ENCODE measurements at regions not wholly inside any gene's neighbourhood (a gene's known extent, or its start where the extent isn't known, plus 50 kb on each side); places are given as distances from the start of the nearest gene placed in this dataset.

DNA sequence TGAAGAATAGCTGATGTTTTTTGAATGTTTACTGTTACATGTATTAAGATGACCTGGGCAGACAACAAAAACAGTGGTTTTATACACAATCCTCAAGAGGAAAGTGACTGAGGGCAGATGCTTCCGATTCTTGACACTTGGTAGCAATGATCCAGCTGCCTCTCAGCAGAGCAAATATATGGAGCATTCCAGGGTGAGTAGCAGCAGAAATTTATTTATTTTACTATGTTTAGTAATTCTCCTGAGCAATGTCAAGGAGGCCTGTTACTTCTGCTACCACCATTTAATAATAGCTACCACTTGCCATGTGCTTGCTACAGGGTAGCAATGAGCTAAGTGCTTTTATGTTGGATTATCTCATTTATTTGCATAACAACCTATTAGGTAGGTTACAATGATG, 69.1 kb upstream of the NR3C1 start:
- intact Hi-C loops (cut with DNase I) = no loop called here
- Histone ChIP-seq H3K27me3 (no peaks in the 10 kb centered on the region), H3K36me3 (no peaks in the 10 kb centered on the region), H3K4me1 (peaks cover 0 to 8% (median 3%) of the 10 kb centered on the region in 4 donors), H3K9me3 (no peaks in the 10 kb centered on the region), H3K27ac (no peak overlapping the region), H3K4me3 (no peak overlapping the region)
- TF ChIP-seq, protein P1, sequence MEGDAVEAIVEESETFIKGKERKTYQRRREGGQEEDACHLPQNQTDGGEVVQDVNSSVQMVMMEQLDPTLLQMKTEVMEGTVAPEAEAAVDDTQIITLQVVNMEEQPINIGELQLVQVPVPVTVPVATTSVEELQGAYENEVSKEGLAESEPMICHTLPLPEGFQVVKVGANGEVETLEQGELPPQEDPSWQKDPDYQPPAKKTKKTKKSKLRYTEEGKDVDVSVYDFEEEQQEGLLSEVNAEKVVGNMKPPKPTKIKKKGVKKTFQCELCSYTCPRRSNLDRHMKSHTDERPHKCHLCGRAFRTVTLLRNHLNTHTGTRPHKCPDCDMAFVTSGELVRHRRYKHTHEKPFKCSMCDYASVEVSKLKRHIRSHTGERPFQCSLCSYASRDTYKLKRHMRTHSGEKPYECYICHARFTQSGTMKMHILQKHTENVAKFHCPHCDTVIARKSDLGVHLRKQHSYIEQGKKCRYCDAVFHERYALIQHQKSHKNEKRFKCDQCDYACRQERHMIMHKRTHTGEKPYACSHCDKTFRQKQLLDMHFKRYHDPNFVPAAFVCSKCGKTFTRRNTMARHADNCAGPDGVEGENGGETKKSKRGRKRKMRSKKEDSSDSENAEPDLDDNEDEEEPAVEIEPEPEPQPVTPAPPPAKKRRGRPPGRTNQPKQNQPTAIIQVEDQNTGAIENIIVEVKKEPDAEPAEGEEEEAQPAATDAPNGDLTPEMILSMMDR (IDR thresholded peaks at IDR 0.05) = no peak
- TF ChIP-seq POLR2AphosphoS5 (IDR thresholded peaks at IDR 0.05) = no peak
- TF ChIP-seq POLR2A (IDR thresholded peaks at IDR 0.05) = no peak
- TF ChIP-seq EP300 (IDR thresholded peaks at IDR 0.05) = no peak
- DNase-seq = no peak
- 91 to 93% methylated on average over 1 of the region's 1 CpG for WGBS, 2 donors

DNA sequence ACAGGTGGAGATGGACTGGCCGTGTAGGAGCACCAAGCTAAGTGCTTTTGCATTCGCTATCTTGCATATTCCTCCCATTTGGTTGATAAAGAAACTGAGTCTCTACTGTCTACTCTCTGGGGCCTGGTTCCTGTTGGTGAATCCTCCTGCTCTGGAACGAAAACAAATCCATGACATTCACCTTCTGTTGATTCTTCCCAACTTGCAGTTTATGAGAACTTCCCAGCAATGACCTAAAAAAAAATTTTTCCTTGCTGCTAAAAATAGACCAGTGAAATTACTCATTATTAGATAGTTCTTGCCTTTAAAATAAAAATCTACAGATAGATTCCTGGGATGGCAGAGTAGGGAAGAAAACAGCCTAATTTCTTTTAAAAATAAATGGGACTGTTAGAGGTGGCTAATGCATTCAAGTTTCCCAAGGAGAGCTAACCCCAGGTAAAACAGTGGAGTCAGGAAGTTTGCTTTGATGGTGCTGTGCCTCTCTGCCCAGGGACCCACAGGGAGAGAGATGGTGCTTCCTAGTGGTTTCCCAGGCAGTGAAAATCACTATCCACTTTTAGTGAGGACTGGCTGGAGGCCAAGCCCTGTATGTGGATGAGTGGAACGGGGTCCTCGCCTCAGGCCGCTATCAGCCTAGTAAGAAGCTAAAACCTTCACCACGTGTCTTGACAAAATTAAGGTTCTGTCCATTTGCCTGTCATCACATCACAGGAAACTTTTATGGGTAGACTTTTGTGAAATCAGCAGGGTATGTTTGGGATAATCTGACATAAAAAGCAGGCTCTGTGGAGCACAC, 68.4 kb upstream of the NR3C1 start:
- no peaks in the 10 kb centered on the region for H3K36me3 ChIP-seq
- no peak for DNase-seq
- H3K4me1 ChIP-seq = peaks cover 0 to 8% (median 3%) of the 10 kb centered on the region in 4 donors
- 89 to 91% methylated on average over 7 of the region's 7 CpGs for WGBS, 2 donors
- H3K27me3 ChIP-seq = no peaks in the 10 kb centered on the region
- no peak overlapping the region for H3K4me3 ChIP-seq
- TF ChIP-seq EP300 (IDR thresholded peaks at IDR 0.05) = no peak
- TF ChIP-seq POLR2A (IDR thresholded peaks at IDR 0.05) = no peak
- no peak for TF ChIP-seq POLR2AphosphoS5 (IDR thresholded peaks at IDR 0.05)
- TF ChIP-seq, protein P1 (IDR thresholded peaks at IDR 0.05) = no peak
- intact Hi-C loops (cut with DNase I) = no loop called here
- H3K9me3 ChIP-seq = no peaks in the 10 kb centered on the region
- no peak overlapping the region for H3K27ac ChIP-seq

DNA sequence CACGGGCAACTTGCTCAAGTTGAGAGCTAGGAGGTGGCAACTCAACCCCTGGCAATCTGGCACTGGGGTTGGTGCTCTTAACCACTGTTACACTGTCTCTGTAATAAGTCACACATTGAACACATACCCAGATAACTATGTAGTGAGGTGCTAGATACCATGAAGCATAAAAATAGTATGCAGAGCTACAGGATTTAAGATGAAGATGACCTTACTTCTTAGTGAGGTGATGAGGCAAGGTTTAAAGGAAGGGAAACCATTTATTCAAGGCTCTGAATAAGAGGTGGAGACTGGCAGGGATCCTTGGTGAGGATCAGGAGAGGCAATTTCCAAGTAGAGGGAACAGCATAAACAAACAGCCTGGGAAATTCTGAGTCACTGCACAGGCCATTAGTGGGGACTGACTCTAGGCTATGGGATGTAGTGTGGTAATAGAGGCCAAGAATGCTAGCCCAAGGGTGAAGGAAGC, 67.6 kb upstream of the NR3C1 start:
- DNase-seq = no peak
- Histone ChIP-seq H3K9me3 (no peaks in the 10 kb centered on the region), H3K36me3 (no peaks in the 10 kb centered on the region), H3K4me1 (peaks cover 0 to 8% (median 3%) of the 10 kb centered on the region in 4 donors), H3K4me3 (no peak overlapping the region), H3K27me3 (no peaks in the 10 kb centered on the region), H3K27ac (no peak overlapping the region)
- TF ChIP-seq POLR2AphosphoS5 (IDR thresholded peaks at IDR 0.05) (no peak), EP300 (IDR thresholded peaks at IDR 0.05) (no peak), POLR2A (IDR thresholded peaks at IDR 0.05) (no peak)
- TF ChIP-seq, protein P1 (IDR thresholded peaks at IDR 0.05) = no peak
- intact Hi-C loops (cut with DNase I) = no loop called here
- WGBS, 2 donors = 92 to 95% methylated on average over 1 of the region's 1 CpG

DNA sequence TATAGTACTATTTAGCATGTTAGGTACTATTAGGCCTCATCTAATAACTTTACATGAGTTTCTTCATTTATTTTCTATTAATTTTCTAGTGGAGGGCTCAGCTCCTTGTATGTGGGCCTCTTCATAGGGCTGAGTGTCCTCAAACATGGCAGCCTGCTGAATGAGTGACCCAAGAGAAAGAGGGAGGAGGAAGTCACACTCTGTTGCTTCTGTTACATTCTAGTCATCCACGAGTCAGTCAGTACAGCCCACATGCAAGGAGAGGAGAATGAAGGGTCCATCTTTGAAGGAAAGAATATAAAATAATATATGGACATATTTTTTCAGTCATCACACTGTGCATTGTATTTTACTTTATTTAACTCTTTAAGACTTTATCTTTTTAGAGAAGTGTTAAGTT, 66.6 kb upstream of the NR3C1 start:
- DNase-seq = no peak
- TF ChIP-seq EP300 (IDR thresholded peaks at IDR 0.05) (no peak), POLR2AphosphoS5 (IDR thresholded peaks at IDR 0.05) (no peak), POLR2A (IDR thresholded peaks at IDR 0.05) (no peak)
- TF ChIP-seq, protein P1 (IDR thresholded peaks at IDR 0.05) = no peak
- Histone ChIP-seq H3K27ac (no peak overlapping the region), H3K36me3 (no peaks in the 10 kb centered on the region), H3K27me3 (no peaks in the 10 kb centered on the region), H3K4me3 (no peak overlapping the region), H3K9me3 (no peaks in the 10 kb centered on the region), H3K4me1 (peaks cover 0 to 8% (median 3%) of the 10 kb centered on the region in 4 donors)
- 75 to 82% methylated on average over 1 of the region's 1 CpG for WGBS, 2 donors
- intact Hi-C loops (cut with DNase I) = no loop called here

Measured in sigmoid colon (tissue), 6 donors.